Cardiac muscle cell (in vitro differentiated cells and primary cell): ENCODE measurements at regions not wholly inside any gene's neighbourhood (a gene's known extent, or its start where the extent isn't known, plus 50 kb on each side); places are given as distances from the start of the nearest gene placed in this dataset.

Source experiments
- DNase-seq, 2 donors: peaks; one replicate each; pipeline versions ENCODE4 v3.0.0 to v3.0.0-alpha.2; 2010 to 2017; ENCODE audit warnings: low read depth in 1 of 2, low spot score in 1 of 2
- H3K27ac ChIP-seq: fragments of 200-600 bp; sonication (generic); 2 replicates; pipeline ENCODE4 v1.5.1; 2016
- H3K27me3 ChIP-seq: fragments of 200-600 bp; sonication (generic); 2 replicates; pipeline ENCODE4 v1.6.0; 2016; ENCODE audit warnings: control low read depth
- H3K36me3 ChIP-seq: fragments of 200-600 bp; sonication (generic); 2 replicates; pipeline ENCODE4 v1.5.1; 2016; ENCODE audit warnings: control low read depth
- H3K4me1 ChIP-seq: fragments of 200-600 bp; sonication (generic); 2 replicates; pipeline ENCODE4 v1.8.1; 2017; ENCODE audit warnings: low read depth, mild to moderate bottlenecking, mixed run types
- H3K4me3 ChIP-seq: fragments of 200-600 bp; sonication (generic); 2 replicates; pipeline ENCODE4 v1.5.1; 2016; ENCODE audit warnings: mild to moderate bottlenecking
- H3K9me3 ChIP-seq: fragments of 200-600 bp; sonication (generic); 2 replicates; pipeline ENCODE4 v1.5.1; 2017; ENCODE audit warnings: low read depth, mild to moderate bottlenecking, control low read depth
- CTCF ChIP-seq: IDR thresholded peaks from 2 replicates; pipeline ENCODE4 v1.5.1; 2012; ENCODE audit warnings: low read depth, mild to moderate bottlenecking, low read length

- Histone ChIP-seq H3K4me1 (peaks cover 4% of the 10 kb centered on the region), H3K4me3 (no peak overlapping the region), H3K36me3 (no peaks in the 10 kb centered on the region), H3K27me3 (peaks cover 25% of the 10 kb centered on the region), H3K27ac (no peak overlapping the region), H3K9me3 (no peaks in the 10 kb centered on the region)
- TF ChIP-seq CTCF, result no peak
- no peak for DNase-seq
Measured at GRCh38 chr3:14252321-14253021, 73.9 kb downstream of the LSM3 start.

- H3K27me3 ChIP-seq, result peaks cover 18% of the 10 kb centered on the region
- H3K36me3 ChIP-seq, result no peaks in the 10 kb centered on the region
- TF ChIP-seq CTCF, result no peak
- no peak overlapping the region for H3K27ac ChIP-seq
- peaks cover 4% of the 10 kb centered on the region for H3K4me1 ChIP-seq
- no peaks in the 10 kb centered on the region for H3K9me3 ChIP-seq
- DNase-seq, result peak in 1 of 2 donors; percentile 67
- no peak overlapping the region for H3K4me3 ChIP-seq
Measured at GRCh38 chr3:14253022-14253706, 74.5 kb downstream of the LSM3 start.

GRCh38 chr3:14253707-14254382, 75.2 kb downstream of the LSM3 start:
- no peak for DNase-seq
- peaks cover 13% of the 10 kb centered on the region for H3K27me3 ChIP-seq
- no peak for TF ChIP-seq CTCF
- H3K27ac ChIP-seq, result no peak overlapping the region
- H3K4me1 ChIP-seq, result peaks cover 4% of the 10 kb centered on the region
- H3K4me3 ChIP-seq, result no peak overlapping the region
- no peaks in the 10 kb centered on the region for H3K9me3 ChIP-seq
- no peaks in the 10 kb centered on the region for H3K36me3 ChIP-seq

- Histone ChIP-seq H3K4me3 (no peak overlapping the region), H3K36me3 (no peaks in the 10 kb centered on the region), H3K27me3 (peaks cover 9% of the 10 kb centered on the region), H3K27ac (no peak overlapping the region), H3K4me1 (peaks cover 4% of the 10 kb centered on the region), H3K9me3 (no peaks in the 10 kb centered on the region)
- no peak for TF ChIP-seq CTCF
- no peak for DNase-seq
Measured at GRCh38 chr3:14254812-14255702, 76.4 kb downstream of the LSM3 start.

GRCh38 chr3:14256046-14256445, 77.4 kb downstream of the LSM3 start:
- DNase-seq, result peak in 1 of 2 donors; percentile 55
- no peaks in the 10 kb centered on the region for H3K36me3 ChIP-seq
- H3K27me3 ChIP-seq, result peaks cover 9% of the 10 kb centered on the region
- H3K9me3 ChIP-seq, result no peaks in the 10 kb centered on the region
- TF ChIP-seq CTCF, result no peak
- no peak overlapping the region for H3K4me3 ChIP-seq
- peaks cover 4% of the 10 kb centered on the region for H3K4me1 ChIP-seq
- no peak overlapping the region for H3K27ac ChIP-seq
